NCI-H1694 treated with DMSO at 0.1 percent for 48 hours (cell line): ENCODE measurements at regions not wholly inside any gene's neighbourhood (a gene's known extent, or its start where the extent isn't known, plus 50 kb on each side); places are given as distances from the start of the nearest gene placed in this dataset.
"Not testable (repeated sequence)": the region's sequence is repeated elsewhere in the genome, so short reads cannot be mapped to it uniquely, and the experiment has no call there.

Experiments used
- DNase-seq: peaks from one replicate; lab custom pipeline; 2025; lab: John Stamatoyannopoulos, UW

- DNase-seq = not testable (repeated sequence)
Measured at GRCh38 chr1:166695834-166696233, 143.4 kb upstream of the POGK start.

- no peak for DNase-seq
Measured at GRCh38 chr1:166698771-166699170, 140.5 kb upstream of the POGK start.

GRCh38 chr1:166699613-166700012, 139.7 kb upstream of the POGK start:
- DNase-seq = no peak

- DNase-seq = no peak
Measured at GRCh38 chr1:166700696-166701095, 138.6 kb upstream of the POGK start.

GRCh38 chr1:166701603-166702100, 137.6 kb upstream of the POGK start:
- no peak for DNase-seq

- DNase-seq = no peak
Measured at GRCh38 chr1:166703141-166703540, 136.1 kb upstream of the POGK start.

- DNase-seq = no peak
Measured at GRCh38 chr1:166703726-166704462, 135.4 kb upstream of the POGK start.

GRCh38 chr1:166705376-166706289, 133.6 kb upstream of the POGK start:
- no peak for DNase-seq

- no peak for DNase-seq
Measured at GRCh38 chr1:166716620-166717019, 122.7 kb upstream of the POGK start.

GRCh38 chr1:166721145-166721544, 118.1 kb upstream of the POGK start:
- DNase-seq = no peak

GRCh38 chr1:166730299-166730888, 108.9 kb upstream of the POGK start:
- DNase-seq = no peak

GRCh38 chr1:166738140-166738539, 101.1 kb upstream of the POGK start:
- DNase-seq = no peak

- no peak for DNase-seq
Measured at GRCh38 chr1:166738873-166739272, 100.4 kb upstream of the POGK start.

GRCh38 chr1:166740668-166741276, 98.5 kb upstream of the POGK start:
- DNase-seq = no peak

- no peak for DNase-seq
Measured at GRCh38 chr1:166763318-166763717, 76.0 kb upstream of the POGK start.

- DNase-seq = no peak
Measured at GRCh38 chr1:166766942-166767341, 72.3 kb upstream of the POGK start.

- not testable (repeated sequence) for DNase-seq
Measured at GRCh38 chr1:166784646-166785045, 54.6 kb upstream of the POGK start.

GRCh38 chr1:166785987-166786386, 53.3 kb upstream of the POGK start:
- DNase-seq = no peak

- no peak for DNase-seq
Measured at GRCh38 chr1:166789286-166789685, 50.0 kb upstream of the POGK start.
